GM06990 (cell line): ENCODE measurements at regions not wholly inside any gene's neighbourhood (a gene's known extent, or its start where the extent isn't known, plus 50 kb on each side); places are given as distances from the start of the nearest gene placed in this dataset.
"Not testable (repeated sequence)": the region's sequence is repeated elsewhere in the genome, so short reads cannot be mapped to it uniquely, and the experiment has no call there.

Experiments used
- DNase-seq: peaks from one replicate; pipeline ENCODE4 v3.0.0-alpha.2; 2011; ENCODE audit not compliant: insufficient read length; ENCODE audit errors: extremely low read depth
- H3K27me3 ChIP-seq: replicated peaks from 2 replicates; pipeline ENCODE4 v1.6.0; 2011; ENCODE audit warnings: low read length; ENCODE audit not compliant: control insufficient read depth, insufficient read depth
- H3K36me3 ChIP-seq: 2 replicates; pipeline ENCODE4 v1.5.1; 2011; ENCODE audit warnings: low read length; ENCODE audit not compliant: control insufficient read depth, insufficient read depth
- H3K4me3 ChIP-seq: replicated peaks from 2 replicates; pipeline ENCODE4 v1.5.1; 2011; ENCODE audit warnings: low read depth, mild to moderate bottlenecking, control low read depth, low read length
- CTCF ChIP-seq: IDR thresholded peaks from 2 replicates; pipeline ENCODE4 v1.5.1; 2011; ENCODE audit warnings: low read length, control low read depth, mild to moderate bottlenecking, inconsistent platforms; ENCODE audit not compliant: insufficient read depth, poor library complexity, severe bottlenecking

GRCh38 chr12:47367912-47368537 lies 288.3 kb upstream of the AMIGO2 start:
- DNase-seq, result no peak
- Histone ChIP-seq H3K27me3 (no peaks in the 10 kb centered on the region), H3K4me3 (no peak overlapping the region), H3K36me3 (no peaks in the 10 kb centered on the region)
- no peak for TF ChIP-seq CTCF

- Histone ChIP-seq H3K27me3 (no peaks in the 10 kb centered on the region), H3K4me3 (no peak overlapping the region), H3K36me3 (no peaks in the 10 kb centered on the region)
- DNase-seq, result no peak
- no peak for TF ChIP-seq CTCF
Observed at GRCh38 chr12:47366579-47366978, 286.8 kb upstream of the AMIGO2 start.

GRCh38 chr12:47366157-47366556 lies 286.4 kb upstream of the AMIGO2 start:
- no peak for DNase-seq
- Histone ChIP-seq H3K4me3 (no peak overlapping the region), H3K36me3 (no peaks in the 10 kb centered on the region), H3K27me3 (no peaks in the 10 kb centered on the region)
- TF ChIP-seq CTCF, result no peak

- not testable (repeated sequence) for H3K36me3 ChIP-seq, H3K27me3 ChIP-seq, DNase-seq, H3K4me3 ChIP-seq
Observed at GRCh38 chr12:47365443-47366076, 285.8 kb upstream of the AMIGO2 start.

GRCh38 chr12:47364261-47364660 lies 284.5 kb upstream of the AMIGO2 start:
- no peak for DNase-seq
- TF ChIP-seq CTCF, result no peak
- Histone ChIP-seq H3K36me3 (no peaks in the 10 kb centered on the region), H3K4me3 (no peak overlapping the region), H3K27me3 (no peaks in the 10 kb centered on the region)

- Histone ChIP-seq H3K4me3 (no peak overlapping the region), H3K36me3 (no peaks in the 10 kb centered on the region), H3K27me3 (no peaks in the 10 kb centered on the region)
- no peak for TF ChIP-seq CTCF
- DNase-seq, result no peak
Observed at GRCh38 chr12:47362126-47362705, 282.5 kb upstream of the AMIGO2 start.
